ENCODE measurements at regions not wholly inside any gene's neighbourhood (a gene's known extent, or its start where the extent isn't known, plus 50 kb on each side); places are given as distances from the start of the nearest gene placed in this dataset.

DNA sequence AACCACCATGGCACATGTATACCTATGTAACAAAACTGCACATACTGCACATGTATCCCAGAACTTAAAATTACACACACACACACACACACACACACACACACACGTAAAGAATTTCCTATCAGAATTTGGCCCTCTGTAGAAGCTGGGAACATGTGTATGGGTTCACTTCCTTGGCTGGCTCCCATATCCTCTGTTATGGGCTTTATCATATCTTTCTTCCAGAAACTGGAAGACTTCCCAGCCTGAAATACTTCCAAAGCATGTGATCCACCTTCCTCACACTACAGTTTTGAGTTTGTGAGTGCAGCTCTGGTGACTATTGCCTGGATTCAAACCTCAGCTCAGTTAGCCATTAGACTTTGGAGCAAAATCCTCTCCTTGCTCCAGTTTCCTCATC, 78.6 kb upstream of the GDNF start:
- TF ChIP-seq, protein P1, sequence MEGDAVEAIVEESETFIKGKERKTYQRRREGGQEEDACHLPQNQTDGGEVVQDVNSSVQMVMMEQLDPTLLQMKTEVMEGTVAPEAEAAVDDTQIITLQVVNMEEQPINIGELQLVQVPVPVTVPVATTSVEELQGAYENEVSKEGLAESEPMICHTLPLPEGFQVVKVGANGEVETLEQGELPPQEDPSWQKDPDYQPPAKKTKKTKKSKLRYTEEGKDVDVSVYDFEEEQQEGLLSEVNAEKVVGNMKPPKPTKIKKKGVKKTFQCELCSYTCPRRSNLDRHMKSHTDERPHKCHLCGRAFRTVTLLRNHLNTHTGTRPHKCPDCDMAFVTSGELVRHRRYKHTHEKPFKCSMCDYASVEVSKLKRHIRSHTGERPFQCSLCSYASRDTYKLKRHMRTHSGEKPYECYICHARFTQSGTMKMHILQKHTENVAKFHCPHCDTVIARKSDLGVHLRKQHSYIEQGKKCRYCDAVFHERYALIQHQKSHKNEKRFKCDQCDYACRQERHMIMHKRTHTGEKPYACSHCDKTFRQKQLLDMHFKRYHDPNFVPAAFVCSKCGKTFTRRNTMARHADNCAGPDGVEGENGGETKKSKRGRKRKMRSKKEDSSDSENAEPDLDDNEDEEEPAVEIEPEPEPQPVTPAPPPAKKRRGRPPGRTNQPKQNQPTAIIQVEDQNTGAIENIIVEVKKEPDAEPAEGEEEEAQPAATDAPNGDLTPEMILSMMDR (IDR thresholded peaks at IDR 0.05): no peak
- TF ChIP-seq ZFX (IDR thresholded peaks at IDR 0.05; ENCODE audit: borderline replicate concordance): no peak

All from 22Rv1 (cell line).